ENCODE measurements at regions not wholly inside any gene's neighbourhood (a gene's known extent, or its start where the extent isn't known, plus 50 kb on each side); places are given as distances from the start of the nearest gene placed in this dataset.

DNA sequence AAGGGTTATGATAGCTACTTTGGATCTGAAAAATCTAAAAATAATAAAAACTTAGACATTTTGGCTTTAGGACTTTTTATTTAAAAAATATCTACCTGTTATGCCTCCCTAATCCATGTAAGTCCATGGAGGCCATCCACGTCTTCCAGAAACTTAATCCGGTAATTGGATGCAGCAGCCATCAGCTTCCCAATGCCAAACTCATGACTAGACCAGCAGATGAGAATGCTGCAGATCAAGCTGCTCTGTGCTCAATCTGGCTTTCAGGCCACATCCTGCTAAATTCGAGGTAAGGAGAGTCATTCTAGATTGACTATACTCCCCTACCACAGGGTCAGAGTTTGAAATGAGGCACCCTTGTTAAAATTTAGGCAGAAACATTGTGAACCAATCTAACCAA, 168.5 kb upstream of the TCERG1L start:
- H3K4me3 ChIP-seq (ENCODE audit: low read depth, low read length), result no peak overlapping the region
- POLR2A ChIA-PET, result no interaction called here
- TF ChIP-seq, protein P1, sequence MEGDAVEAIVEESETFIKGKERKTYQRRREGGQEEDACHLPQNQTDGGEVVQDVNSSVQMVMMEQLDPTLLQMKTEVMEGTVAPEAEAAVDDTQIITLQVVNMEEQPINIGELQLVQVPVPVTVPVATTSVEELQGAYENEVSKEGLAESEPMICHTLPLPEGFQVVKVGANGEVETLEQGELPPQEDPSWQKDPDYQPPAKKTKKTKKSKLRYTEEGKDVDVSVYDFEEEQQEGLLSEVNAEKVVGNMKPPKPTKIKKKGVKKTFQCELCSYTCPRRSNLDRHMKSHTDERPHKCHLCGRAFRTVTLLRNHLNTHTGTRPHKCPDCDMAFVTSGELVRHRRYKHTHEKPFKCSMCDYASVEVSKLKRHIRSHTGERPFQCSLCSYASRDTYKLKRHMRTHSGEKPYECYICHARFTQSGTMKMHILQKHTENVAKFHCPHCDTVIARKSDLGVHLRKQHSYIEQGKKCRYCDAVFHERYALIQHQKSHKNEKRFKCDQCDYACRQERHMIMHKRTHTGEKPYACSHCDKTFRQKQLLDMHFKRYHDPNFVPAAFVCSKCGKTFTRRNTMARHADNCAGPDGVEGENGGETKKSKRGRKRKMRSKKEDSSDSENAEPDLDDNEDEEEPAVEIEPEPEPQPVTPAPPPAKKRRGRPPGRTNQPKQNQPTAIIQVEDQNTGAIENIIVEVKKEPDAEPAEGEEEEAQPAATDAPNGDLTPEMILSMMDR (IDR thresholded peaks at IDR 0.05; ENCODE audit: insufficient read depth, low read length, missing control alignments), result no peak
- CTCF ChIA-PET, result no interaction called here
- no peak for DNase-seq (ENCODE audit: low read depth, low spot score)

DNA sequence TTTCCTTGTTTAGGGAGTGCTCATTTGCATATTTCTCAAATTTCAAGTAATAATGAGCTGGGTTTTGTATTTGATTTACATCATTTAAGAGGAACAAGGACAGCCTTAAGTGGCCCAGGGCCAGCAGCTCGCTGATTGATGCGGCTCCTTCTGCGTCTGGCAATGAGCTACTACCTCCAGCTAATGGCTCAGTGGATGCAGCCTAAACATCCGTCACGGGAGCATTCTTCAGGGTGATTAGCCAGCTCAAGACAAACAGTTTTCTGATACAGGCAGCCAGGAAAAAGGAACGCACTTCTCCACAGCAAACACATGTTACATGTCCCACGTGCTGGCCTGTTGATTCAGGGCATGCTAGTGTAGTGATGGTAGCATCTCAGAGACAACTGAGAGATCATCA, 169.3 kb upstream of the TCERG1L start:
- CTCF ChIA-PET, result no interaction called here
- TF ChIP-seq, protein P1 (IDR thresholded peaks at IDR 0.05; ENCODE audit: insufficient read depth, low read length, missing control alignments), result no peak
- POLR2A ChIA-PET, result no interaction called here
- no peak overlapping the region for H3K4me3 ChIP-seq (ENCODE audit: low read depth, low read length)
- no peak for DNase-seq (ENCODE audit: low read depth, low spot score)

DNA sequence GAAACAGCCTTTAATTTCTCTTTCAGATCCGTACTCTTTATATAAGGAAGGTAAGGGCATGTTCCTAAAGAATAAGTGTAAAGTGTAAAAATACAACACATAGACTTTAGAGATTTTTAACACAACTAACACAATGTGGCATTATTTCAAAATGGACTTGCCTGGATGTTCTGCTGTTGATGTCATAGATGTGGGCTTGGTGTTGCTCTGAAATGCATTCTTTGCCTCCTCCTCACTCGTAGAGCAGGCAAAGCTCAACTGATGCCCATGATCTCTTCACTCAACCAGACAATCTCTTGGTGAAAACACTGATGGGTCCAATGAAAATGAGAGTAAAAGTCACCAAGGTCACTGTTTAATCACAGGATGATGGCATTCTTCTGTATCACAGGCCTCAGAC, 174.2 kb upstream of the TCERG1L start:
- no peak for DNase-seq (ENCODE audit: low read depth, low spot score)
- ChIA-PET POLR2A (no interaction called here), CTCF (no interaction called here)
- TF ChIP-seq, protein P1 (IDR thresholded peaks at IDR 0.05; ENCODE audit: insufficient read depth, low read length, missing control alignments), result no peak
- no peak overlapping the region for H3K4me3 ChIP-seq (ENCODE audit: low read depth, low read length)

DNA sequence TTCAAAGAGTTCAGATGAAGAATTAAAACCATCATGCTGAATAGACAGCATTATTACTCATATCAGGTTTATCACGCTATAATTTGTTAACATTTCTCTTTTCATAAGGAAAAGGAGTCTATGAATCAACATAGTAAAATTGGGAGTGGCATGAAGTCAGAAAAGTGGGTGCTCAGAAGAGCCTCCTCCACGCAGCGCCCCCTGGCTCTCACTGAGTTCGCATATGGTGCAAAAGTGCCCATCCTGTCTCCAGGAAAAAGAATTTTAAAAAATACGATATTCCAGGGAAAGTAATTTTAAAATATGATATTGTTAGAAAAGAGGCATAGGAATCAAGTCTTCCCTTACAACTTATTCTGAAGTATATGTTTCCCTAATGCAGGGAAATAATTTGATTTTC, 176.3 kb upstream of the TCERG1L start:
- DNase-seq (ENCODE audit: low read depth, low spot score), result no peak
- H3K4me3 ChIP-seq (ENCODE audit: low read depth, low read length), result no peak overlapping the region
- CTCF ChIA-PET, result no interaction called here
- TF ChIP-seq, protein P1 (IDR thresholded peaks at IDR 0.05; ENCODE audit: insufficient read depth, low read length, missing control alignments), result no peak
- POLR2A ChIA-PET, result no interaction called here

DNA sequence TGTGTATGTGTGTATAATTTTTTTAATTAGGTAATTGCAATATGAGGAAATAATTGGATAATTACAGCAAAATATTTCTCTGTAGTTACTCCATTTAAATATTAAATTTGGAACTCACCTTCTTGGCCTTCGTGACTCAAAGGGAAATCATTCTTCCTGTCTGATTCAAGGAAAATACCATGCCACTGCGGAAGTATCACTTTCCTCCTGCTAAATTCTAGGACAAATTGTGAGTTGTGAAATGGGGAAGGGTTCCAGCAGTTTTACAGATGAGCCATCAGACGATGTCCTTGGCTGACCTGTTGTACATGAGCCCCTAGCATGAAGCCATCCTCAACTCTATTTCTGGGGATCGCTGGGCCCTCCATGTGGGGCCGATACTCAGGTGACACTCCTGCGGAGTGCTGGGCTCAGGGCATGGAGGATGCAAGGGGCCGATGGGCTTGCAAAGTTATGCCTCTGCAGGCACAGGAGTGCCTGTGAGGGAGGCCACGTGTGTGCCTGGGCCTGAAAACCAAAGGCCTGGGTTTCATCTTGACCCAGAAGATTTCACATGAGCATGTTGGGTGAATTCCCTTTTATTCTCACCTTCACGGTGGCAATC, 179.6 kb upstream of the TCERG1L start:
- CTCF ChIA-PET, result no interaction called here
- POLR2A ChIA-PET, result no interaction called here
- H3K4me3 ChIP-seq (ENCODE audit: low read depth, low read length), result no peak overlapping the region
- no peak for DNase-seq (ENCODE audit: low read depth, low spot score)
- TF ChIP-seq, protein P1 (IDR thresholded peaks at IDR 0.05; ENCODE audit: insufficient read depth, low read length, missing control alignments), result no peak

DNA sequence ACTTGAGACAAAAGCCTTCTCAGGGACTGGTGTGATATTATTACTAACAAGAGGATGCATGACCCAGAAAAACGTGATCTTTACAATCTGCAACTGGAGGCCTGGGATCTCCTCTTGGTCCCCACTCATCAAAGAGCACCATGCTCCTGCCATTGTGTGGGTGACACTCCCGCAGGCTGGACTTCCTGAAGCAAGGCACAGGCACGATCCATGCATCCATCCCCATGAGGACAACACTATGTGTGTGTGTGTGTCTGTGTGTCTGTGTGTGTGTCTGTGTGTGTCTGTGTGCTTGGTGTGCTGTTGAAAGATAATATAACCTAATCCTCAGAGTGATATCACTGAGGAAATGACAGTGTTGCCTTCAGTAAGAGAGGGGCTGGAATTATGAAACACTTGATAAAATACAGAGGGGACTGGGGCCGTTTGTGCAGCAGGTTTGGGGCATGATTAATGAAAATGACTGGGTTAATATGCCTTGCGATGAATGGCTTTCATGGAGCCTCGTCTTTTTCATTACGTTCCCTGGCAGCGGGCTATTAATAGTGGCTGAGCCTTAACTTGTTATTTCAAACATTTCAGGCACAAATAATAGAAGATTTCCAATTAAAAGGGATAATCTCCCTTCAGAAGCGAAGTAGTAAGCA, 180.8 kb upstream of the TCERG1L start:
- no peak overlapping the region for H3K4me3 ChIP-seq (ENCODE audit: low read depth, low read length)
- no peak for DNase-seq (ENCODE audit: low read depth, low spot score)
- TF ChIP-seq, protein P1 (IDR thresholded peaks at IDR 0.05; ENCODE audit: insufficient read depth, low read length, missing control alignments), result no peak
- CTCF ChIA-PET, result no interaction called here
- POLR2A ChIA-PET, result no interaction called here
